Ovary (tissue), 7 donors: ENCODE measurements at regions not wholly inside any gene's neighbourhood (a gene's known extent, or its start where the extent isn't known, plus 50 kb on each side); places are given as distances from the start of the nearest gene placed in this dataset.

Experiments used
- DNase-seq, 5 donors: peaks; one replicate each; pipeline ENCODE4 v3.0.0-alpha.2; 2019 to 2020
- H3K27ac ChIP-seq, 2 donors: fragments of 200-600 bp; one replicate each; pipeline versions ENCODE4 v1.5.1 to v1.8.0; 2019 to 2022
- H3K27me3 ChIP-seq: fragments of 200-600 bp; one replicate; pipeline ENCODE4 v1.8.0; 2022
- H3K36me3 ChIP-seq: fragments of 200-600 bp; sonication (generic); one replicate; pipeline ENCODE4 v1.5.1; 2019
- H3K4me1 ChIP-seq: one replicate; pipeline ENCODE4 v1.8.1; 2013; ENCODE audit warnings: mild to moderate bottlenecking, moderate library complexity; ENCODE audit not compliant: insufficient read depth
- H3K4me3 ChIP-seq: fragments of 200-600 bp; sonication (generic); one replicate; pipeline ENCODE4 v1.5.1; 2017
- H3K9me3 ChIP-seq, 2 donors: fragments of 200-600 bp in 1 of 2; sonication (generic) in 1 of 2; one replicate each; pipeline versions ENCODE4 v1.5.1 to v1.8.1; 2013 to 2019; ENCODE audit warnings: mild to moderate bottlenecking in 1 of 2, moderate library complexity in 1 of 2
- EP300 ChIP-seq: sonication (generic); formaldehyde crosslinking; IDR thresholded peaks from one replicate; pipeline ENCODE4 v1.6.1; 2017; ENCODE audit warnings: antibody characterized with exemption
- POLR2A ChIP-seq: fragments of 450-650 bp; IDR thresholded peaks from one replicate; pipeline ENCODE4 v1.6.1; 2017; ENCODE audit warnings: antibody characterized with exemption, mild to moderate bottlenecking, moderate library complexity
- WGBS, 3 donors: extraction: QIAGEN DNeasy Blood & Tissue Kit in 1 of 3; methylation state at CpG; one replicate each; pipeline versions ENCODE4 v1.1.5 to v1.1.7; 2013 to 2017; 5-methylcytosine and 5-hydroxymethylcytosine counted together
- intact Hi-C, 4 donors: fragments of 100-400 bp; cut with DNase I; formaldehyde crosslinking; loops; one replicate each; pipeline versions ENCODE4 v1.11.0 to v1.15.1; 2022 to 2023
- TF ChIP-seq, protein P1 (sequence below), 3 donors: fragments of 450-650 bp in 2 of 3; fragments of 200-600 bp in 1 of 3; IDR thresholded peaks; one replicate each; pipeline versions ENCODE4 v1.5.1 to v1.8.0; 2016 to 2022; ENCODE audit warnings: antibody characterized with exemption in 3 of 3, mild to moderate bottlenecking in 1 of 3
- donor health status: DM: no; HTN: no; CAD: no; lungs with moderate emphysema.
- donor health status: DM: no; HTN: no; CAD: no.
- donor health status: Bipolar disorder and iron deficiency.
- donor health status: DM: no; HTN: no; CAD: no.
- donor health status: DM: yes; HTN: yes; CAD: no.

DNA sequence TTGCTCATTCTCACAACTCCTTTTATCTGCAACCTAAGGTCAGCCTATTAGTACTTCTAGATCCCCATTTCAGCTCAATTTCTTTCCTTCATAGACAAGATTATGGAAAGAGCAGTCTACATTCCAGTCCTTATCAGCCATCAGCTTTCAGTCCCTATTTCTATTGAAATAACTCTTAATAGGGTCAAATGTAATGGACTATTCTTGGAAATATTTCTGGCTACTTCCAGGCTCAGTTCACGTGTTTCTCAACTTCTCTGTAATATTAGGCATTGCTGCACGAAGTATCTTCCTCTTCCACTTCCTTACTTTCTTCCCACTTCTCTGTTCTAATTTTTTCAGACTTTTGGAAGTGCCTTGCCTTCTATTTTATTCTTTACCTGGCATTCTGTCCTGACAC is 232.9 kb upstream of the USP25 start:
- Histone ChIP-seq H3K27ac (no peak overlapping the region), H3K36me3 (no peaks in the 10 kb centered on the region), H3K27me3 (no peaks in the 10 kb centered on the region), H3K4me3 (no peak overlapping the region), H3K9me3 (no peaks in the 10 kb centered on the region), H3K4me1 (no peaks in the 10 kb centered on the region)
- intact Hi-C loops, result no loop called here
- no peak for DNase-seq
- TF ChIP-seq, protein P1, sequence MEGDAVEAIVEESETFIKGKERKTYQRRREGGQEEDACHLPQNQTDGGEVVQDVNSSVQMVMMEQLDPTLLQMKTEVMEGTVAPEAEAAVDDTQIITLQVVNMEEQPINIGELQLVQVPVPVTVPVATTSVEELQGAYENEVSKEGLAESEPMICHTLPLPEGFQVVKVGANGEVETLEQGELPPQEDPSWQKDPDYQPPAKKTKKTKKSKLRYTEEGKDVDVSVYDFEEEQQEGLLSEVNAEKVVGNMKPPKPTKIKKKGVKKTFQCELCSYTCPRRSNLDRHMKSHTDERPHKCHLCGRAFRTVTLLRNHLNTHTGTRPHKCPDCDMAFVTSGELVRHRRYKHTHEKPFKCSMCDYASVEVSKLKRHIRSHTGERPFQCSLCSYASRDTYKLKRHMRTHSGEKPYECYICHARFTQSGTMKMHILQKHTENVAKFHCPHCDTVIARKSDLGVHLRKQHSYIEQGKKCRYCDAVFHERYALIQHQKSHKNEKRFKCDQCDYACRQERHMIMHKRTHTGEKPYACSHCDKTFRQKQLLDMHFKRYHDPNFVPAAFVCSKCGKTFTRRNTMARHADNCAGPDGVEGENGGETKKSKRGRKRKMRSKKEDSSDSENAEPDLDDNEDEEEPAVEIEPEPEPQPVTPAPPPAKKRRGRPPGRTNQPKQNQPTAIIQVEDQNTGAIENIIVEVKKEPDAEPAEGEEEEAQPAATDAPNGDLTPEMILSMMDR (IDR thresholded peaks at IDR 0.05), result no peak
- TF ChIP-seq POLR2A, result no peak
- TF ChIP-seq EP300, result no peak
- 62 to 70% (median 66%) methylated on average over 2 of the region's 2 CpGs for WGBS, 3 donors

DNA sequence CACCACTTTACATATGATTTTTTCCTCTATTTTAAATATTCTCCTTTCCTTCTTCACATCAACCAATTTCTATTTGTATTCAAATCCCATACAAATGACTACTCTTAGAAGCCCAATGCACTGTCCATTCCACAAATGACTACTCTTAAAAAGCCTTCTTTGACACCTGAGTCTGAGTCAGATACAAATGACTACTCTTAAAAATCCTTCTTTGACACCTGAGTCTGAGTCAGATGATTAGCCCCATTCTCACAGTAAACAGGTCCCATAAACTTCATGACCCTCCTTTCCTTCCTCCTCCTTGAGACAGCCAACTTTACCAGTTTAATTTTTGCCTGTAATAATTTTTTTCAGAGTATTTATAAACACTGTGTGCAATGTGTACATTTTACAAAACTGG is 231.3 kb upstream of the USP25 start:
- Histone ChIP-seq H3K4me1 (no peaks in the 10 kb centered on the region), H3K36me3 (no peaks in the 10 kb centered on the region), H3K27ac (no peak overlapping the region), H3K27me3 (no peaks in the 10 kb centered on the region), H3K4me3 (no peak overlapping the region), H3K9me3 (no peaks in the 10 kb centered on the region)
- intact Hi-C loops, result no loop called here
- TF ChIP-seq, protein P1 (IDR thresholded peaks at IDR 0.05), result no peak
- TF ChIP-seq EP300 (no peak), POLR2A (no peak)
- no peak for DNase-seq

DNA sequence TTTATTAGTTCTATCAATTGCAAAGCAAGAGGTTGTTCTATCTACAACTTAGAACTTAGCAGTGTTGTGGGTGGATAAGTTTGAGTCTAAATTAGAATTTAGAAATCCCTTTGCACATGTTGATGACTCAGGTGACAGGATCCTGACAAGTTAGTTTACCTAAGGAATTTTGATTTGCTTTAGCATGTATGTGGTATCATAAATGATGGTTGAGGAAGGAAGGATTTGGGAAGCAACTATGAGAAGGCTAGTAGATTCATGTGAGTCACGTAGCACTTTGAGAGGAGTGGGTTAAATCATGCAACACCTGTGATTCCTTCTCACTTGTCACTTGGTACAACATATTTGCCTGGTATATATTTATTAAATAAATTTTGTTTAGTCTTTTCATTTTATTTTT is 223.7 kb upstream of the USP25 start:
- Histone ChIP-seq H3K9me3 (no peaks in the 10 kb centered on the region), H3K27ac (no peak overlapping the region), H3K4me1 (no peaks in the 10 kb centered on the region), H3K4me3 (no peak overlapping the region), H3K27me3 (no peaks in the 10 kb centered on the region), H3K36me3 (no peaks in the 10 kb centered on the region)
- no peak for TF ChIP-seq POLR2A
- TF ChIP-seq EP300, result no peak
- TF ChIP-seq, protein P1 (IDR thresholded peaks at IDR 0.05), result no peak
- WGBS, 3 donors, result 84 to 90% (median 86%) methylated on average over 1 of the region's 1 CpG
- DNase-seq, result no peak
- intact Hi-C loops, result no loop called here

DNA sequence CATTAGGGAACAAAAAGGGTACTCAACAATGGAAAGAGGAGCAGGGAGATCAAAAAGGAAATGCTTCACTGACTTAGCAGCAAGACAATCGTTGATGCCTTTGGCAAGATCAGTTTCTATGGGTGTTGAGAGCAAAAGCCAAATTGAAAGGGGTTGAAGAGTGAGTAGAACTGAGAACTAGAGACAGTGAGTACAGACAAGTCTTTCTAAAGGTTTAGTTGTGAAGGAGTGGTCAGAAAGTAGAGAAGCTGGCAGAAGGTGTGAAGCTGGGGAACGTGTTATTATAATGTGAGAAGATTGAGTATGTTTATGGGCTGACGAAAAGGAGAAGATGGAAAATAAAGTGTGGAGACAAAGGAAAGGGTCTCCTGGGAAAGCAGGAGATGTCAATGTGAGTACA is 221.2 kb upstream of the USP25 start:
- Histone ChIP-seq H3K4me3 (no peak overlapping the region), H3K27me3 (no peaks in the 10 kb centered on the region), H3K27ac (no peak overlapping the region), H3K9me3 (no peaks in the 10 kb centered on the region), H3K36me3 (no peaks in the 10 kb centered on the region), H3K4me1 (no peaks in the 10 kb centered on the region)
- DNase-seq, result no peak
- TF ChIP-seq POLR2A (no peak), EP300 (no peak)
- TF ChIP-seq, protein P1 (IDR thresholded peaks at IDR 0.05), result no peak
- intact Hi-C loops, result no loop called here
- 78 to 81% (median 80%) methylated on average over 3 of the region's 3 CpGs for WGBS, 3 donors
